BLaER1 (cell line): ENCODE measurements at regions not wholly inside any gene's neighbourhood (a gene's known extent, or its start where the extent isn't known, plus 50 kb on each side); places are given as distances from the start of the nearest gene placed in this dataset.

Experiments
- H3K27ac ChIP-seq: shearing (Covaris generic); formaldehyde crosslinking; 2 replicates; pipeline ENCODE4 v1.8.1; 2022
- H3K27me3 ChIP-seq: shearing (Covaris generic); formaldehyde crosslinking; 2 replicates; pipeline ENCODE4 v1.8.1; 2022
- H3K36me3 ChIP-seq: shearing (Covaris generic); formaldehyde crosslinking; 2 replicates; pipeline ENCODE4 v1.8.1; 2022
- H3K4me1 ChIP-seq: shearing (Covaris generic); formaldehyde crosslinking; 2 replicates; pipeline ENCODE4 v1.8.1; 2022
- H3K4me2 ChIP-seq: shearing (Covaris generic); formaldehyde crosslinking; 2 replicates; pipeline ENCODE4 v1.8.1; 2022
- H3K4me3 ChIP-seq: shearing (Covaris generic); formaldehyde crosslinking; 2 replicates; pipeline ENCODE4 v1.8.1; 2022
- H3K9ac ChIP-seq: shearing (Covaris generic); formaldehyde crosslinking; 2 replicates; pipeline ENCODE4 v1.8.1; 2022
- H3K9me3 ChIP-seq: shearing (Covaris generic); formaldehyde crosslinking; 2 replicates; pipeline ENCODE4 v1.8.1; 2022
- H4K20me1 ChIP-seq: shearing (Covaris generic); formaldehyde crosslinking; 2 replicates; pipeline ENCODE4 v1.8.1; 2022
- Cebpa-rat ChIP-seq: shearing (Covaris generic); IDR thresholded peaks from 2 replicates; pipeline ENCODE4 v1.8.1; 2022

GRCh38 chr16:77590707-77591106 lies 131.6 kb upstream of the NUDT7 start:
- H3K4me3 ChIP-seq, result no peak overlapping the region
- no peaks in the 10 kb centered on the region for H3K4me1 ChIP-seq
- no peaks in the 10 kb centered on the region for H3K27me3 ChIP-seq
- TF ChIP-seq Cebpa-rat, result no peak
- H3K9me3 ChIP-seq, result no peaks in the 10 kb centered on the region
- no peak overlapping the region for H3K4me2 ChIP-seq
- H3K9ac ChIP-seq, result no peak overlapping the region
- no peak overlapping the region for H3K27ac ChIP-seq
- no peaks in the 10 kb centered on the region for H3K36me3 ChIP-seq
- no peaks in the 10 kb centered on the region for H4K20me1 ChIP-seq

GRCh38 chr16:77591347-77591746 lies 131.0 kb upstream of the NUDT7 start:
- H3K4me3 ChIP-seq, result no peak overlapping the region
- H4K20me1 ChIP-seq, result no peaks in the 10 kb centered on the region
- no peak for TF ChIP-seq Cebpa-rat
- no peaks in the 10 kb centered on the region for H3K9me3 ChIP-seq
- H3K4me2 ChIP-seq, result no peak overlapping the region
- H3K9ac ChIP-seq, result no peak overlapping the region
- no peaks in the 10 kb centered on the region for H3K27me3 ChIP-seq
- H3K36me3 ChIP-seq, result no peaks in the 10 kb centered on the region
- no peaks in the 10 kb centered on the region for H3K4me1 ChIP-seq
- H3K27ac ChIP-seq, result no peak overlapping the region

- Histone ChIP-seq H3K36me3 (no peaks in the 10 kb centered on the region), H3K27me3 (no peaks in the 10 kb centered on the region), H3K4me1 (no peaks in the 10 kb centered on the region), H4K20me1 (no peaks in the 10 kb centered on the region), H3K4me3 (no peak overlapping the region), H3K9me3 (no peaks in the 10 kb centered on the region), H3K9ac (no peak overlapping the region), H3K4me2 (no peak overlapping the region), H3K27ac (no peak overlapping the region)
- no peak for TF ChIP-seq Cebpa-rat
These were observed 130.3 kb upstream of the NUDT7 start for GRCh38 chr16:77592021-77592420.

DNA sequence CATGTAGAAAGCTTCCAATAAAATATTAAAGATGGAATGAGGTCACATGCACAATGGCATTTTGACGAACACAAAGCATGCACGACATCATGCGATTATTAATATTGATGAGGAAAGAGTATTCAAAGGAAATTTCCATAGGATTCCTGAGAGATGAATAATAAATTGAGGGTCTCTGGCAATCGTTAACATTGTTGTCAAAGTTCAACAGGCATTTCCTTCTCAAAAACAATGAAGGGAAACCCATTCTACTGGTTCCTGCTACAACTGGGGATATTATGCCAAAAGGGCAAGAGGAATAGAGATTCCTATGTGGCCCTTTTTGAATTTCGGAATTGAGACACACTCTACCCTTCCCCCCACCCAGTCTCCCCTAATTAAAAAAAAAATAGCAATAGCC lies 128.3 kb upstream of the NUDT7 start:
- Histone ChIP-seq H3K36me3 (no peaks in the 10 kb centered on the region), H3K9me3 (no peaks in the 10 kb centered on the region), H3K4me3 (no peak overlapping the region), H3K4me1 (no peaks in the 10 kb centered on the region), H3K27me3 (no peaks in the 10 kb centered on the region), H3K27ac (no peak overlapping the region), H3K4me2 (no peak overlapping the region), H3K9ac (no peak overlapping the region), H4K20me1 (no peaks in the 10 kb centered on the region)
- TF ChIP-seq Cebpa-rat, result no peak

GRCh38 chr16:77594799-77595596 lies 127.3 kb upstream of the NUDT7 start:
- H3K9me3 ChIP-seq, result no peaks in the 10 kb centered on the region
- H3K4me2 ChIP-seq, result no peak overlapping the region
- H3K27ac ChIP-seq, result no peak overlapping the region
- TF ChIP-seq Cebpa-rat, result no peak
- H3K36me3 ChIP-seq, result no peaks in the 10 kb centered on the region
- no peak overlapping the region for H3K4me3 ChIP-seq
- H3K9ac ChIP-seq, result no peak overlapping the region
- no peaks in the 10 kb centered on the region for H3K27me3 ChIP-seq
- no peaks in the 10 kb centered on the region for H3K4me1 ChIP-seq
- H4K20me1 ChIP-seq, result no peaks in the 10 kb centered on the region

DNA sequence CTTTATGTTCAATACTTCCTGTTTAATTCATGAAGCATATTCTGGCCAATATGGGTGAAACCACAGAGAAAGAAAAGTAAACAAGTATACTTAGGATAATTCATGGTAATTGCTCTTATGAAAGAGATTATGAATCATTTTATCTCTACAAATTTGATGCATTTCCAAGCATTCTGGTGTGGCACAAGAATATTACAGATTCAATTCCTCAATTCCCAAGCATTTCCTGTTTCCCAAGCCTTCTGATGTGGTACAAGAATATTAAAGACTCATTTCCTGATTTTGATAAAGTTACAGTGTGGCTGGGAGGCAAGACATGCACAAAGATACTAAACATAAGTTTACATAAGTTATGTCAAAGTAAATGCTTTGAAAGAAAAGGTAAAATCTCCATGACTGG lies 126.1 kb upstream of the NUDT7 start:
- Histone ChIP-seq H3K27ac (no peak overlapping the region), H3K4me2 (no peak overlapping the region), H3K9ac (no peak overlapping the region), H3K9me3 (no peaks in the 10 kb centered on the region), H4K20me1 (no peaks in the 10 kb centered on the region), H3K36me3 (no peaks in the 10 kb centered on the region), H3K27me3 (no peaks in the 10 kb centered on the region), H3K4me3 (no peak overlapping the region), H3K4me1 (no peaks in the 10 kb centered on the region)
- TF ChIP-seq Cebpa-rat, result no peak

- Histone ChIP-seq H4K20me1 (no peaks in the 10 kb centered on the region), H3K27ac (no peak overlapping the region), H3K4me1 (no peaks in the 10 kb centered on the region), H3K9me3 (no peaks in the 10 kb centered on the region), H3K36me3 (no peaks in the 10 kb centered on the region), H3K4me3 (no peak overlapping the region), H3K9ac (no peak overlapping the region), H3K4me2 (no peak overlapping the region), H3K27me3 (no peaks in the 10 kb centered on the region)
- no peak for TF ChIP-seq Cebpa-rat
These were observed 122.4 kb upstream of the NUDT7 start for GRCh38 chr16:77599793-77600415.

GRCh38 chr16:77600555-77600954 lies 121.8 kb upstream of the NUDT7 start:
- no peak overlapping the region for H3K4me2 ChIP-seq
- no peak overlapping the region for H3K4me3 ChIP-seq
- H3K27ac ChIP-seq, result no peak overlapping the region
- no peaks in the 10 kb centered on the region for H3K9me3 ChIP-seq
- no peaks in the 10 kb centered on the region for H3K36me3 ChIP-seq
- no peak overlapping the region for H3K9ac ChIP-seq
- no peaks in the 10 kb centered on the region for H3K4me1 ChIP-seq
- H4K20me1 ChIP-seq, result no peaks in the 10 kb centered on the region
- H3K27me3 ChIP-seq, result no peaks in the 10 kb centered on the region
- TF ChIP-seq Cebpa-rat, result no peak

GRCh38 chr16:77603656-77604055 lies 118.7 kb upstream of the NUDT7 start:
- H3K4me3 ChIP-seq, result no peak overlapping the region

DNA sequence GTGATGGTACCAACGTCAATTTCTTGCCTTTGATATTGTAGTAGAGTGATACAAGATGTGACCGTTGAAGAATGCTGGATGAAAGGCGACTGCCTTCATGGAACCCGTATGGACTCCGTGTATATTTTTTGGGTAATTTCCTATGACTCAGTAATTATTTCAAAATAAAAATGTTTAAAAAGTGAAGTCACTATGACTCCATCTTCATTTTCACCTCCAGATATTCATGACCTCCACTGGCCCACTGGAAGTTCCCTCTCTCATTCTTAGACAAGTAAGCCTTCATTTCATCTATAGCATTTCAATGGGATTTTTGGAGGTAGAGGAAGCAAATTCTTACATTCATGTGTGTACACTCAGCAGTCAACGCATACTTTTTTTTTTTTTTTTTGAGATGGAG lies 111.8 kb upstream of the NUDT7 start:
- Histone ChIP-seq H3K4me3 (no peak overlapping the region), H3K4me2 (no peak overlapping the region), H4K20me1 (no peaks in the 10 kb centered on the region), H3K9me3 (no peaks in the 10 kb centered on the region), H3K27ac (no peak overlapping the region), H3K36me3 (no peaks in the 10 kb centered on the region), H3K9ac (no peak overlapping the region), H3K27me3 (no peaks in the 10 kb centered on the region), H3K4me1 (no peaks in the 10 kb centered on the region)
- no peak for TF ChIP-seq Cebpa-rat

More at GRCh38 chr16:77603656-77604055, 118.7 kb upstream of the NUDT7 start:
- Histone ChIP-seq H3K9ac (no peak overlapping the region), H3K27ac (no peak overlapping the region), H3K4me2 (no peak overlapping the region), H3K36me3 (no peaks in the 10 kb centered on the region), H4K20me1 (no peaks in the 10 kb centered on the region), H3K27me3 (no peaks in the 10 kb centered on the region), H3K9me3 (no peaks in the 10 kb centered on the region), H3K4me1 (no peaks in the 10 kb centered on the region)
- no peak for TF ChIP-seq Cebpa-rat

- H3K4me2 ChIP-seq, result no peak overlapping the region
- H3K36me3 ChIP-seq, result no peaks in the 10 kb centered on the region
- no peaks in the 10 kb centered on the region for H4K20me1 ChIP-seq
- H3K4me3 ChIP-seq, result no peak overlapping the region
- H3K9me3 ChIP-seq, result no peaks in the 10 kb centered on the region
- no peaks in the 10 kb centered on the region for H3K27me3 ChIP-seq
- no peak overlapping the region for H3K9ac ChIP-seq
- no peak overlapping the region for H3K27ac ChIP-seq
- no peak for TF ChIP-seq Cebpa-rat
- no peaks in the 10 kb centered on the region for H3K4me1 ChIP-seq
These were observed 110.9 kb upstream of the NUDT7 start for GRCh38 chr16:77611386-77611785.
